ENCODE measurements at regions not wholly inside any gene's neighbourhood (a gene's known extent, or its start where the extent isn't known, plus 50 kb on each side); places are given as distances from the start of the nearest gene placed in this dataset.

GRCh38 chr10:100622946-100623345 lies 87.2 kb downstream of the HIF1AN start:
- Histone ChIP-seq H3K4me1 (peaks cover 0 to 6% (median 2%) of the 10 kb centered on the region in 4 donors), H3K9me3 (no peaks in the 10 kb centered on the region), H3K4me3 (no peak overlapping the region), H3K36me3 (no peaks in the 10 kb centered on the region), H3K27ac (replicated peaks in 1 of 4) (no peak overlapping the region), H3K27me3 (peaks cover 0 to 93% (median 30%) of the 10 kb centered on the region in 4 donors)
- WGBS, result 81% methylated on average over 7 of the region's 7 CpGs
- intact Hi-C loops (cut with DNase I), result no loop called here
- DNase-seq (ENCODE audit: extremely low spot score), result no peak
- no peak for TF ChIP-seq CTCF (IDR thresholded peaks at IDR 0.05)
- no peak for TF ChIP-seq POLR2A (IDR thresholded peaks at IDR 0.05; ENCODE audit: low read depth)
- no peak for TF ChIP-seq EP300 (IDR thresholded peaks at IDR 0.05)
- no peak for TF ChIP-seq POLR2AphosphoS5 (IDR thresholded peaks at IDR 0.05)

GRCh38 chr10:100623521-100624230 lies 87.9 kb downstream of the HIF1AN start:
- Histone ChIP-seq H3K27ac (replicated peaks in 1 of 4) (no peak overlapping the region), H3K27me3 (peaks cover 0 to 93% (median 30%) of the 10 kb centered on the region in 4 donors), H3K4me1 (peaks cover 0 to 6% (median 2%) of the 10 kb centered on the region in 4 donors), H3K4me3 (no peak overlapping the region), H3K36me3 (no peaks in the 10 kb centered on the region), H3K9me3 (no peaks in the 10 kb centered on the region)
- intact Hi-C loops (cut with DNase I), result no loop called here
- DNase-seq (ENCODE audit: extremely low spot score), result no peak
- 57% methylated on average over 12 of the region's 12 CpGs for WGBS
- no peak for TF ChIP-seq POLR2AphosphoS5 (IDR thresholded peaks at IDR 0.05)
- TF ChIP-seq CTCF (IDR thresholded peaks at IDR 0.05), result no peak
- no peak for TF ChIP-seq POLR2A (IDR thresholded peaks at IDR 0.05; ENCODE audit: low read depth)
- no peak for TF ChIP-seq EP300 (IDR thresholded peaks at IDR 0.05)

GRCh38 chr10:100624298-100624697 lies 88.6 kb downstream of the HIF1AN start:
- Histone ChIP-seq H3K4me3 (no peak overlapping the region), H3K27ac (replicated peaks in 1 of 4) (no peak overlapping the region), H3K36me3 (no peaks in the 10 kb centered on the region), H3K27me3 (peaks cover 0 to 93% (median 30%) of the 10 kb centered on the region in 4 donors), H3K4me1 (peaks cover 0 to 6% (median 2%) of the 10 kb centered on the region in 4 donors), H3K9me3 (no peaks in the 10 kb centered on the region)
- TF ChIP-seq CTCF (IDR thresholded peaks at IDR 0.05) (no peak), POLR2A (IDR thresholded peaks at IDR 0.05; ENCODE audit: low read depth) (no peak), EP300 (IDR thresholded peaks at IDR 0.05) (no peak), POLR2AphosphoS5 (IDR thresholded peaks at IDR 0.05) (no peak)
- intact Hi-C loops (cut with DNase I), result no loop called here
- no peak for DNase-seq (ENCODE audit: extremely low spot score)
- 81% methylated on average over 8 of the region's 8 CpGs for WGBS

- TF ChIP-seq EP300 (IDR thresholded peaks at IDR 0.05) (no peak), CTCF (IDR thresholded peaks at IDR 0.05) (no peak), POLR2A (IDR thresholded peaks at IDR 0.05; ENCODE audit: low read depth) (no peak), POLR2AphosphoS5 (IDR thresholded peaks at IDR 0.05) (no peak)
- no peaks in the 10 kb centered on the region for H3K36me3 ChIP-seq
- WGBS, result 26% methylated on average over 8 of the region's 8 CpGs
- H3K9me3 ChIP-seq, result no peaks in the 10 kb centered on the region
- peaks cover 0 to 6% (median 2%) of the 10 kb centered on the region in 4 donors for H3K4me1 ChIP-seq
- peaks cover 0 to 93% (median 25%) of the 10 kb centered on the region in 4 donors for H3K27me3 ChIP-seq
- H3K4me3 ChIP-seq, result no peak overlapping the region
- intact Hi-C loops (cut with DNase I), result no loop called here
- DNase-seq (ENCODE audit: extremely low spot score), result no peak
- no peak overlapping the region for H3K27ac ChIP-seq (replicated peaks in 1 of 4)
These were observed 90.1 kb downstream of the HIF1AN start for GRCh38 chr10:100625816-100626215.
